H1 (cell line): ENCODE measurements at regions not wholly inside any gene's neighbourhood (a gene's known extent, or its start where the extent isn't known, plus 50 kb on each side); places are given as distances from the start of the nearest gene placed in this dataset.

ENCODE experiments used
- CTCF ChIA-PET: fragments of 300-600 bp; sonication (Branson Sonifier 250); formaldehyde crosslinking; loops from one replicate; lab custom pipeline; 2021; ENCODE audit not compliant: partially characterized antibody; lab: Charles Lee
- POLR2A ChIA-PET: fragments of 300-600 bp; sonication (Branson Sonifier 250); formaldehyde crosslinking; loops from one replicate; lab custom pipeline; 2021; ENCODE audit warnings: inconsistent platforms; ENCODE audit not compliant: partially characterized antibody; lab: Charles Lee
- DNase-seq, 2 experiments: peaks; one replicate each; pipeline versions ENCODE4 v3.0.0 to v3.0.0-alpha.2; 2010 to 2022; ENCODE audit warnings: low spot score in 2 of 2, low read depth in 1 of 2, mixed read lengths in 1 of 2
- FAIRE-seq: peaks from 2 replicates; lab custom pipeline; 2011; peaks lifted over from hg19 to GRCh38; lab: Jason Lieb, UNC
- H2AFZ ChIP-seq: 2 replicates; pipeline ENCODE4 v1.8.1; 2012; ENCODE audit warnings: low read length, inconsistent platforms
- H2AK5ac ChIP-seq: 2 replicates; pipeline ENCODE4 v1.6.1; 2013; ENCODE audit warnings: low read depth, low read length
- H2BK120ac ChIP-seq: replicated peaks from 2 replicates; pipeline ENCODE3; 2013; ENCODE audit warnings: low read depth, low read length, inconsistent platforms
- H2BK12ac ChIP-seq: 2 replicates; pipeline ENCODE4 v1.6.1; 2013; ENCODE audit warnings: low read depth, low read length
- H2BK15ac ChIP-seq: 2 replicates; pipeline ENCODE4 v1.6.1; 2013; ENCODE audit warnings: low read length
- H2BK20ac ChIP-seq: 2 replicates; pipeline ENCODE4 v1.6.1; 2013; ENCODE audit warnings: low read length
- H2BK5ac ChIP-seq: 2 replicates; pipeline ENCODE4 v1.6.1; 2013; ENCODE audit warnings: low read depth, low read length
- H3K14ac ChIP-seq: 2 replicates; pipeline ENCODE4 v1.6.1; 2013; ENCODE audit warnings: inconsistent platforms; ENCODE audit not compliant: insufficient read length
- H3K18ac ChIP-seq: 2 replicates; pipeline ENCODE4 v1.6.1; 2013; ENCODE audit warnings: low read length; ENCODE audit errors: extremely low read depth
- H3K23ac ChIP-seq: 2 replicates; pipeline ENCODE4 v1.6.1; 2013; ENCODE audit warnings: inconsistent platforms; ENCODE audit not compliant: insufficient read length
- H3K23me2 ChIP-seq: 2 replicates; pipeline ENCODE4 v1.6.1; 2013; ENCODE audit warnings: low read depth, low read length
- H3K27ac ChIP-seq: 2 replicates; pipeline ENCODE4 v1.6.1; 2011; ENCODE audit warnings: low read depth, low read length, inconsistent platforms
- H3K27me3 ChIP-seq, 4 experiments: replicated peaks in 1 of 4; 1 replicate in 1 of 4; 2 replicates in 3 of 4; pipeline versions ENCODE4 v1.6.1 to v1.8.1; 2011 to 2013; ENCODE audit warnings: low read length in 3 of 4, mild to moderate bottlenecking in 3 of 4, inconsistent platforms in 2 of 4, mixed read lengths in 2 of 4, moderate library complexity in 1 of 4; ENCODE audit not compliant: control insufficient read depth in 3 of 4, insufficient read depth in 3 of 4; ENCODE audit errors: extremely low read depth in 1 of 4
- H3K36me3 ChIP-seq, 4 experiments: 2 replicates each; pipeline versions ENCODE4 v1.6.1 to v1.8.1; 2011 to 2013; ENCODE audit warnings: mild to moderate bottlenecking in 4 of 4, low read length in 3 of 4, moderate library complexity in 2 of 4, control low read depth in 1 of 4, inconsistent platforms in 1 of 4; ENCODE audit not compliant: insufficient read depth in 4 of 4, control insufficient read depth in 2 of 4
- H3K4ac ChIP-seq: replicated peaks from 2 replicates; pipeline ENCODE3; 2013; ENCODE audit warnings: low read length, low read depth, mixed read lengths, inconsistent platforms; ENCODE audit not compliant: insufficient read length
- H3K4me1 ChIP-seq, 4 experiments: replicated peaks in 1 of 4; 1 replicate in 1 of 4; 2 replicates in 3 of 4; pipeline versions ENCODE4 v1.6.1 to v1.8.1; 2011 to 2013; ENCODE audit warnings: low read length in 3 of 4, inconsistent platforms in 2 of 4, mixed read lengths in 1 of 4; ENCODE audit not compliant: insufficient read depth in 4 of 4, control insufficient read depth in 3 of 4
- H3K4me2 ChIP-seq, 2 experiments: 2 replicates each; pipeline versions ENCODE4 v1.6.1 to v1.8.1; 2011 to 2013; ENCODE audit warnings: low read depth in 2 of 2, low read length in 2 of 2, control low read depth in 1 of 2, inconsistent platforms in 1 of 2, mild to moderate bottlenecking in 1 of 2; ENCODE audit not compliant: insufficient read depth in 1 of 2
- H3K4me3 ChIP-seq, 4 experiments: fragments of 200-600, 300-600 bp in 1 of 4; sonication (generic), shearing (Covaris generic), sonication (Bioruptor Twin) in 1 of 4; 2 replicates each; pipeline versions ENCODE4 v1.5.1 to v1.8.1; 2011 to 2016; ENCODE audit warnings: low read length in 4 of 4, low read depth in 3 of 4, control low read depth in 2 of 4, inconsistent platforms in 2 of 4, mild to moderate bottlenecking in 2 of 4, mixed read lengths in 1 of 4, moderate library complexity in 1 of 4; ENCODE audit not compliant: insufficient read depth in 2 of 4; ENCODE audit errors: extremely low read depth in 1 of 4
- H3K56ac ChIP-seq: replicated peaks from 2 replicates; pipeline ENCODE3; 2013; ENCODE audit warnings: low read depth, mild to moderate bottlenecking, mixed read lengths, low read length, inconsistent platforms; ENCODE audit not compliant: insufficient read length
- H3K79me1 ChIP-seq: 2 replicates; pipeline ENCODE4 v1.6.1; 2013; ENCODE audit warnings: low read depth, low read length, control low read depth
- H3K79me2 ChIP-seq, 2 experiments: 2 replicates each; pipeline versions ENCODE4 v1.6.1 to v1.8.1; 2012 to 2013; ENCODE audit warnings: low read length in 2 of 2, mild to moderate bottlenecking in 2 of 2, inconsistent platforms in 1 of 2; ENCODE audit not compliant: insufficient read depth in 2 of 2, control insufficient read depth in 1 of 2
- H3K9ac ChIP-seq, 4 experiments: replicated peaks in 1 of 4; 1 replicate in 1 of 4; 2 replicates in 3 of 4; pipeline versions ENCODE4 v1.6.1 to v1.8.1; 2011 to 2013; ENCODE audit warnings: low read depth in 3 of 4, low read length in 3 of 4, control low read depth in 2 of 4, mild to moderate bottlenecking in 2 of 4, moderate library complexity in 2 of 4, inconsistent platforms in 1 of 4; ENCODE audit errors: extremely low read depth in 1 of 4
- H3K9me3 ChIP-seq, 2 experiments: 2 replicates each; pipeline versions ENCODE4 v1.6.1 to v1.8.1; 2012 to 2013; ENCODE audit warnings: mild to moderate bottlenecking in 2 of 2, moderate library complexity in 2 of 2, control low read depth in 1 of 2, inconsistent platforms in 1 of 2, low read depth in 1 of 2, low read length in 1 of 2, mixed read lengths in 1 of 2; ENCODE audit not compliant: insufficient read depth in 2 of 2
- H4K20me1 ChIP-seq, 2 experiments: replicated peaks in 1 of 2; 2 replicates each; pipeline versions ENCODE3 to v1.8.1; 2011 to 2013; ENCODE audit warnings: inconsistent platforms in 2 of 2, low read length in 2 of 2, mild to moderate bottlenecking in 1 of 2; ENCODE audit not compliant: insufficient read depth in 2 of 2, control insufficient read depth in 1 of 2
- H4K5ac ChIP-seq: 2 replicates; pipeline ENCODE4 v1.6.1; 2013; ENCODE audit warnings: low read length, low read depth, mixed read lengths, inconsistent platforms; ENCODE audit not compliant: insufficient read length
- H4K8ac ChIP-seq: 2 replicates; pipeline ENCODE4 v1.8.0; 2013; ENCODE audit warnings: mild to moderate bottlenecking, moderate library complexity, low read length, inconsistent platforms; ENCODE audit not compliant: insufficient read depth; ENCODE audit errors: extremely low read depth
- H4K91ac ChIP-seq: replicated peaks from 2 replicates; pipeline ENCODE3; 2013; ENCODE audit warnings: low read length, mixed read lengths, inconsistent platforms; ENCODE audit not compliant: insufficient read length
- CHD1 ChIP-seq: IDR thresholded peaks from 2 replicates; pipeline ENCODE4 v1.6.1; 2012; ENCODE audit warnings: low read depth, low read length, improper control_type of control experiment
- FOSL1 ChIP-seq: IDR thresholded peaks from 2 replicates; pipeline ENCODE4 v1.6.1; 2011; ENCODE audit warnings: mild to moderate bottlenecking, low read depth, low read length, moderate library complexity; ENCODE audit not compliant: insufficient read depth
- NANOG ChIP-seq: IDR thresholded peaks from 2 replicates; pipeline ENCODE4 v1.6.1; 2011; ENCODE audit warnings: low read length, low read depth, mild to moderate bottlenecking, inconsistent platforms; ENCODE audit not compliant: insufficient read depth, poor library complexity, severe bottlenecking
- SRF ChIP-seq: IDR thresholded peaks from 2 replicates; pipeline ENCODE4 v1.6.1; 2011; ENCODE audit warnings: mild to moderate bottlenecking, low read depth, low read length, moderate library complexity
- YY1 ChIP-seq: IDR thresholded peaks from 2 replicates; pipeline ENCODE4 v1.6.1; 2011; ENCODE audit warnings: low read depth, mild to moderate bottlenecking, low read length
- WGBS, 2 experiments: shearing (Covaris generic) in 1 of 2; methylation state at CpG; one replicate each; pipeline versions ENCODE4 v1.1.6 to v1.1.7; 2013 to 2015; ENCODE audit warnings: low lambda C conversion rate in 2 of 2, mixed read lengths in 2 of 2, inconsistent platforms in 1 of 2, low coverage in 1 of 2, missing lambda C conversion rate in 1 of 2; ENCODE audit not compliant: insufficient replicate concordance in 2 of 2, insufficient coverage in 1 of 2, insufficient read length in 1 of 2; ENCODE audit errors: extremely low coverage in 1 of 2, missing lambda C conversion rate in 1 of 2; 5-methylcytosine and 5-hydroxymethylcytosine counted together

DNA sequence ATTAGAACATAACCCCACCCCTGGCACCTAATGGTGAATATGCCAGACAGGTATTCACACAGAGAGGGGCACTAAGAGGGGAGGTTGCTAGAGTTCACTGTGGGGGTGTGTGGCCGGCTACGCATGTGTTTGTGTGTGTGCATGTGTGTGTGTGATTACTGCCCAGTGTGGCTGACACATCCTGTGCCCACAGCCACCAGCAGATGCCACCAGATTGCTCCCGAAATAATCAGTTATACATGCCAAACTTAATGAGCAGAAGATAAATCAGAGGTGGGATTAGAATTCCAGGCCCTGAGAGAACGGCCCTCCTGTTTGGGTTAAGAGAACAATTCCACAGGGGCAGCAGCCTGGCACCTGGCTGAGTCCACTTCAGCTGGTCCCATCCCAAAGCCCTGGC lies 91.8 kb upstream of the TBCA start:
- no peak overlapping the region for H2BK12ac ChIP-seq
- H3K9ac ChIP-seq, result no peak overlapping the region
- no peaks in the 10 kb centered on the region for H3K79me2 ChIP-seq
- H2BK120ac ChIP-seq, result no peak overlapping the region
- H3K9me3 ChIP-seq, result no peaks in the 10 kb centered on the region
- H4K20me1 ChIP-seq, result no peaks in the 10 kb centered on the region
- H3K4me2 ChIP-seq, result no peak overlapping the region
- no peak overlapping the region for H3K56ac ChIP-seq
- H3K18ac ChIP-seq, result no peak overlapping the region
- H4K8ac ChIP-seq, result no peak overlapping the region
- H3K27me3 ChIP-seq, result no peaks in the 10 kb centered on the region; a peak in 4 of 7 replicates
- H3K23ac ChIP-seq, result no peak overlapping the region
- H2BK5ac ChIP-seq, result no peak overlapping the region
- DNase-seq (no peak), FAIRE-seq (no peak)
- H3K4me1 ChIP-seq, result no peaks in the 10 kb centered on the region; a peak in 1 of 7 replicates
- no peak overlapping the region for H3K27ac ChIP-seq
- no peak overlapping the region for H2BK15ac ChIP-seq
- CTCF ChIA-PET, result interaction anchor here (0.7 to 1.6 kb wide), 7 partner anchors 10 to 93 kb away, joined by 3 to 5 read pairs (median 4); no protein-coding TSS in a partner anchor
- no peak overlapping the region for H4K5ac ChIP-seq
- H2AFZ ChIP-seq, result no peak overlapping the region
- no peaks in the 10 kb centered on the region for H3K79me1 ChIP-seq
- no peak overlapping the region for H3K14ac ChIP-seq
- no peak overlapping the region for H3K4ac ChIP-seq
- no peaks in the 10 kb centered on the region for H3K36me3 ChIP-seq
- no peak overlapping the region for H3K4me3 ChIP-seq
- TF ChIP-seq NANOG, result no peak
- TF ChIP-seq YY1, result no peak
- TF ChIP-seq SRF, result no peak
- no peak for TF ChIP-seq FOSL1
- no peak for TF ChIP-seq CHD1
- TF ChIP-seq, all 59 proteins: peak for 0
- POLR2A ChIA-PET, result no interaction called here
- no peak overlapping the region for H2AK5ac ChIP-seq
- no peaks in the 10 kb centered on the region for H3K23me2 ChIP-seq
- no peak overlapping the region for H4K91ac ChIP-seq
- WGBS, 2 experiments, result 88% methylated on average over 4 of the region's 4 CpGs; no CpG with 5 or more reads in 1 of the 2 experiments
- no peak overlapping the region for H2BK20ac ChIP-seq
